ENCODE measurements at regions not wholly inside any gene's neighbourhood (a gene's known extent, or its start where the extent isn't known, plus 50 kb on each side); places are given as distances from the start of the nearest gene placed in this dataset.
A peak's percentile ranks its signal among the peaks of the same experiment; 100 is the strongest.
"Not testable (repeated sequence)": the region's sequence is repeated elsewhere in the genome, so short reads cannot be mapped to it uniquely, and the experiment has no call there.

DNA sequence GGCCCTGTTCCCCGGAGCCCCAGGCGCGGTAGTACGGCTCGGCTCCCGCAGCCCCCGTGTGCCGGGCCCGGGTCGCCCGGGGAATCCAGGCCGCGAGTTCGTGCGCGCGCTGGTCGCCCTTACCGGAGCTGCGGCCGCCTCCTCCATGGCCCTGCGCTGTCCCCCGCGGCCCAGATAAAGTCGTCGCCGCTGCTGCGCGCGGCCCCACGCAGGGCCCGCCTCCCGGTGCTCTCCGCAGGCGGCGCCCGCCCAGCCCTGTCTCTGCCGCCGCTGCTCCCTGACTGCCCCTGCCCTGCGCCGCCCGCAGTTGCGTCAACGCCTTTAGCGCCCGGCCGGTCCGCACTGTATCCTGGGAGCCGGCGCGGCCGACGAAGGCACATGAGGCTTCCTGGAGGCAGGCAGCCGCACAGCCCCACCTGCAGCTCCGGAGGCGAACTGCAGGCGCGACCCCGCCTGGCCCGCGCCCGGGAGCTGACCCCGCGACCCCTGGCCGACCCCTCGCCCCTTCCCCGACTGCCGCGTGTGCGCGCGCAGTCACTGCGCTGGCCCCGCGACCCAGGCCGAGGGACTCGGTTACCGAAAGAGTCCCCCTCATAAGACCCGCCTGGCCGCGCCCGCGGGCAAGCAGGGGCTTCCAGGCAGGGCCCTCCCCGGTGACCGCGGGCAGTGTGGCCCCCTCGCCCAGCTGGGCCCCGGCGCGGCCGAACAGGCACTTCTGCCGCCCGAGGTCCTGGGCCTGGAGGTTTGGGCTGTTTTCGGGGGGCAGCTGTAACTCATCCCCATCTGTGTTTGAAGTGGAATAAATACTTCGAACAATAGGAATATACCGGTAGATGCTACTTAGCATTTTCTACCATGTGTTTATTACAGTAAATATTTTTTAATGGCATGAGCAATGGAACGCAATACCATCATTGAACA lies 127.1 kb upstream of the ZNF746 start:
- Histone ChIP-seq H3K27me3 (ENCODE audit: control insufficient read depth, insufficient read depth, low read length) (no peaks in the 10 kb centered on the region), H3K9ac (ENCODE audit: low read length) (peak overlapping the region; percentile 78), H3K4me1 (ENCODE audit: control insufficient read depth, insufficient read depth, low read length) (peaks cover 12% of the 10 kb centered on the region), H3K27ac (ENCODE audit: low read depth, low read length) (peak overlapping the region; percentile 93), H3K36me3 (ENCODE audit: control insufficient read depth, insufficient read depth, low read length) (peaks cover 6% of the 10 kb centered on the region), H3K4me3 (ENCODE audit: low read length) (peak overlapping the region; percentile 96)

DNA sequence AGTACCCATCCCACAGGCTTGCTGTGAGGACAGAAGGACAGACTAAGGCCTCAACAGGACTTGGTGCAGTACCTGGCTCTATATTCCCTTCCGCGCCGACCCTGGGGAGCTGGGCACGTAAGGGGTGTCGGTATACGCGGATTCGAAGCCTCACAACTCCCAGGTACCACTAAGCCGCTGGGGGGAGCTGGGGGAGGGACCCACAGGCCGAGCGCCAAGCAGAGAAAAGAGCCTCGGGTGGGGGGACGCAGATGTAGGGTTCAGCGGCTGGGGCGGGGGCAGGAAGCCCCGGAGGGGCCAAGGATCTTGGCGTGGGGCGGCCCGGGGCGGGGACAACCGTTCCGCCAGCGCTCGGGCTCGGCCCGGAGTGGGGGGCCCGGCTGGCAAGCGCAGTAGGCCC lies 126.4 kb upstream of the ZNF746 start:
- Histone ChIP-seq H3K36me3 (ENCODE audit: control insufficient read depth, insufficient read depth, low read length) (peaks cover 8% of the 10 kb centered on the region), H3K27ac (ENCODE audit: low read depth, low read length) (peak overlapping the region; percentile 93), H3K9ac (ENCODE audit: low read length) (peak overlapping the region; percentile 78), H3K4me1 (ENCODE audit: control insufficient read depth, insufficient read depth, low read length) (peaks cover 12% of the 10 kb centered on the region), H3K4me3 (ENCODE audit: low read length) (peak overlapping the region; percentile 96), H3K27me3 (ENCODE audit: control insufficient read depth, insufficient read depth, low read length) (no peaks in the 10 kb centered on the region)

DNA sequence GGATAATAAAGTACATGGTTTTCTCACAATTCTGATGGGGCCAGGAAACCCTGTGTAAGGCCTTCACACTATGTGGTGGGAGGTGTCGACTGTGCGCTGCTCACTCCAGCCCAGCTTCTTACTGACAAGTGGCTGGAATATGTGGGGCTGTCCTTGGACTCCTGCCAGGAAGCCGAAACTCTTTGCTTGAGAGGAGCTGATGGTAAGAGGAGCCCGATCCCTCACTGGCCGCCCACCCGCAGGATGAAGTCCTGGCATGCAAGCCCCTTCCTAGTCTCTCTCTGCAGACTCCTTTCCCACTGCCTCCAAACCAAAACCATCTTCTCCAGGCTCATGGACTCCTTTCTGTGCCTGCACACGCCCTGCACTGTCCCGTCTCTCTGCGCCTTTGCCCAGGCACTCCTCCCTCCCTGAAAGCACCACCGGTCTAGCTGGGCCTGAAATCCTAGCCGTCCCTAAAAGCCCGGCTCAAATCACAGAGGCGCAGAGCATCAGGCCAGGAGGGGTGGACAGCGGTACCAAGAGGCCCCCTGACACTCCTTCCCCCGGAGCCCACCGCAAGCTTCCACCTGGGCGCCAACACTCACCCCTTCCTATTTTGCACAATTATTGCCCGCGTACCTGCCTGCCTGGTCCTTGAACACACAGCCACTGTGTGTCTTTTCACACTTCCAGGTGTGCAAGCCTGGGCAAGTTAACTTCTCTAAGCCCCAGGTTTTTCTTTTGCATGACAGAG lies 125.8 kb upstream of the ZNF746 start:
- H3K27ac ChIP-seq (ENCODE audit: low read depth, low read length): peak overlapping the region; percentile 93
- H3K27me3 ChIP-seq (ENCODE audit: control insufficient read depth, insufficient read depth, low read length); H3K36me3 ChIP-seq (ENCODE audit: control insufficient read depth, insufficient read depth, low read length): not testable (repeated sequence)
- peaks cover 12% of the 10 kb centered on the region for H3K4me1 ChIP-seq (ENCODE audit: control insufficient read depth, insufficient read depth, low read length)
- peak overlapping the region; percentile 78 for H3K9ac ChIP-seq (ENCODE audit: low read length)
- peak overlapping the region; percentile 96 for H3K4me3 ChIP-seq (ENCODE audit: low read length)

DNA sequence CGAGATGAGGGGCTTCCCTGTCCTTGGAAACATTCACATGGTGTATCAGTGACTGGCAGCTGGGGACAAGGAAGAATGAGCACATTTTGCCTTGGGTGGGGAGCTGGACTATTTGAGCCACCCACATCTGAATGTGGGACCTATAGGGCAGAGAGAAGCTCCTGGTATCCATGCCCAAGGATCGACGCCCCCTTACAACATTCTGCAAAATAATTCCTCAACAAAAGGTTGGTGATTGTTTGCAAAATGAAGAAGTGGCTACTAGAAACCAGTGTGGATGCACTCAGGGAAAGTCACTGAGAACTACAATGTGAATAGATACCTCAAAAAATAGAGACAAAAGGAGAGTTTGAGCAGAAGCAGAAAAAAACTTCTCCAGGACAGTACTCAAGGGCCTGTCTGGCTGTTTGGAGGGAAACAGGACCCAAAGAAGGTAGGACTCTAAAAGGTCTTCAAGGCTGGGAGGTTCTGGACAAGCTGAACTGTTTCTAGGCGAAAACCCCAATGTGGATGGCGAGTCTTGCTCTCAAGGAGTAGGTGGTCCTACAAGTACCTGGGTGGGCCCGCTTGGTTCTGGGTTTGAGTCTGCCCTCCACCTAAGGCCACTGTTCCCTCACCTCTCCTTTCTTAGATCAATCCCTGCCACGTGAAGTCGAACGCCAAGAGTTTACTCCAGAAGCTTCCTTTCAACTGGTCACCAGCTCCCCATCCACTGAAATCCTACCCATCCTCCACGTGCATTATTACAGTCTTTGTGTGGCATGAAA lies 125.0 kb upstream of the ZNF746 start:
- Histone ChIP-seq H3K4me1 (ENCODE audit: control insufficient read depth, insufficient read depth, low read length) (peaks cover 12% of the 10 kb centered on the region), H3K9ac (ENCODE audit: low read length) (no peak overlapping the region), H3K27me3 (ENCODE audit: control insufficient read depth, insufficient read depth, low read length) (no peaks in the 10 kb centered on the region), H3K4me3 (ENCODE audit: low read length) (peak overlapping the region; percentile 96), H3K27ac (ENCODE audit: low read depth, low read length) (no peak overlapping the region), H3K36me3 (ENCODE audit: control insufficient read depth, insufficient read depth, low read length) (peaks cover 12% of the 10 kb centered on the region)

DNA sequence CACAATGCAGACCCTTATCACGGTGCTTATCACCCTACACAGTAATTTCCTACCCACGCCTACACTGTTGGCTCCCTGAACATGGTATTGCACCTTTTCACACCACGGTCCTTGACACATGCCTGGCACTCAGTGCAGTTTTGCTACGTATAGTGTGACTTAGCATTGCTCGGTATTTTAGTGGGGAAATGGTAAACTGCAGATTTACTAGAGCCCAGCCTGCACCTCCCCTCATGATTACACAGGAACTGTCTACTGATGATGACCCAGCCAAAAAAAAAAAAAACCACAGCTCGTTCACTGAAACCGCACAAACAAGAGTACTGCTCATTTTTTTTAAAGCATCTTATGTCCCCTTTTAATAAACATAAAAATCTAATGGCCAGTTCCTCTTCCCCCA lies 124.2 kb upstream of the ZNF746 start:
- H3K36me3 ChIP-seq (ENCODE audit: control insufficient read depth, insufficient read depth, low read length): peaks cover 21% of the 10 kb centered on the region
- H3K27me3 ChIP-seq (ENCODE audit: control insufficient read depth, insufficient read depth, low read length): no peaks in the 10 kb centered on the region
- no peak overlapping the region for H3K4me3 ChIP-seq (ENCODE audit: low read length)
- H3K4me1 ChIP-seq (ENCODE audit: control insufficient read depth, insufficient read depth, low read length): peaks cover 12% of the 10 kb centered on the region
- no peak overlapping the region for H3K9ac ChIP-seq (ENCODE audit: low read length)
- no peak overlapping the region for H3K27ac ChIP-seq (ENCODE audit: low read depth, low read length)

DNA sequence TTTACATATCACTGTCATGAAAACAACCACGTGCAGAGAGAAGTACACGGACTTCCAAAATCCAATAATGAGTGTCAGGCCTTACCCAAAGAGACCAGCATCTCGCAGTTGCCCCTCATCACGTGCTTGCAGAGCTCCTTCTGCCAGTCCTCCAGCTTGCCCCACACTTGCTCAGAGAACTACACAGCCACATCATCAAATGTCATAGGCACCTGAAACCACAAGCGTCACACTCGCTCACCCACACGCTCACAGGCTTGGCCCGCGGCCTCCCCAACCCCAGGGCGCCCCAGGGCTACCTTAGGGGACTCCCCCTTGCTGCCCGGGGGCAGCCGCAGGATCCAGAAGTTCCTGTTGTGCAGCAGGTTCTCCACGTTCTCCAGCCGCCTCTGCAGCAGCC lies 123.4 kb upstream of the ZNF746 start:
- Histone ChIP-seq H3K27me3 (ENCODE audit: control insufficient read depth, insufficient read depth, low read length) (no peaks in the 10 kb centered on the region), H3K9ac (ENCODE audit: low read length) (no peak overlapping the region), H3K36me3 (ENCODE audit: control insufficient read depth, insufficient read depth, low read length) (peaks cover 26% of the 10 kb centered on the region), H3K4me3 (ENCODE audit: low read length) (no peak overlapping the region), H3K27ac (ENCODE audit: low read depth, low read length) (no peak overlapping the region), H3K4me1 (ENCODE audit: control insufficient read depth, insufficient read depth, low read length) (peaks cover 12% of the 10 kb centered on the region)

DNA sequence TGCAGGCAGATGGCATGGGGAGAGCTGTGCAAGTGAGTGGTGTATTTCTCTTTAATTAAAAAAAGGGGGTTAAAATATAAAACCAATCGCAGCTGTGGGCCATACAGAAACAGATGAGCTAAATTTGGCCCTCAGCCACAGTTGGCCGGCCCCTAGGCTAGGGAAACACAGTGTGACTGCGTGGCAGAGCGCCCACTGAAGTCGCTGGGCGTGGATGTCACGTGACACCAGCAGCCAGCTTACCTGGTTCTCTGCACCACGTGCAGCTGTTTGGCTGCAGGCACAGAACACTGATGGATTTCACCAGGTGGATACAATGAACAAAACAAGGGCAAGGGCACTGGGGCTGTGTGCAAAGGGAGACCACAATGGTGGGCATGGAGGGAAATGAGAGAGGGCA lies 119.3 kb upstream of the ZNF746 start:
- Histone ChIP-seq H3K27me3 (ENCODE audit: control insufficient read depth, insufficient read depth, low read length) (no peaks in the 10 kb centered on the region), H3K36me3 (ENCODE audit: control insufficient read depth, insufficient read depth, low read length) (peaks cover 50% of the 10 kb centered on the region), H3K27ac (ENCODE audit: low read depth, low read length) (no peak overlapping the region), H3K4me3 (ENCODE audit: low read length) (no peak overlapping the region), H3K4me1 (ENCODE audit: control insufficient read depth, insufficient read depth, low read length) (no peaks in the 10 kb centered on the region), H3K9ac (ENCODE audit: low read length) (no peak overlapping the region)

DNA sequence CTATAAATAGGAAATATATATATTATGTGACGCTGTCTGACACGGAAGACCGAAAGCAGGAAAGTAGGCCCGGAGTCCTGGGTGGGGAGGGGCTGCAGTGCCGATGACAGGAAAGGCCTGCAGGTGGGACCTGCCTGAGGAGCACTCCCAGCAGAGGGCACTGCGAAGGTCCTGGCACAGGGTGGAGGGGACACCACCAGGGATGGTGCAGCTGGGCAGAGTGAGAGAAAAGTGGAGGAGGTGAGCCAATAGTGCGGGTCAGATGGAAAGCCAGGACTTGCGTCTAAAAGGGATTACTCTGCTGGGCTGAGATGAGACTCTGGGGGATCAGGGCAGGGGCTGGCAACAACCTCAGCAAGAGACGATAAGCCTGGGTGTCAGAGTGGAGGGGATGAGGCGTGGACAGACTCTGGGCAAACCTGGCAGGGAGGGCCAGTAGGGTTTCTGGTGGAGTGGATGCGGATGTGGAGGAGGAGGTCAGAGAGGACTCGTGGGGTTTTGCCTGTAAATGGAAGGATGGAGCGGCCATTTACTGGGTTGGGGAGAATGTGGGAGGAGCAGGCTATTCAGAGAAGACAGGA lies 118.2 kb upstream of the ZNF746 start:
- Histone ChIP-seq H3K27ac (ENCODE audit: low read depth, low read length) (no peak overlapping the region), H3K4me1 (ENCODE audit: control insufficient read depth, insufficient read depth, low read length) (no peaks in the 10 kb centered on the region), H3K27me3 (ENCODE audit: control insufficient read depth, insufficient read depth, low read length) (no peaks in the 10 kb centered on the region), H3K36me3 (ENCODE audit: control insufficient read depth, insufficient read depth, low read length) (peaks cover 54% of the 10 kb centered on the region), H3K4me3 (ENCODE audit: low read length) (no peak overlapping the region), H3K9ac (ENCODE audit: low read length) (no peak overlapping the region)

- no peak overlapping the region for H3K27ac ChIP-seq (ENCODE audit: low read depth, low read length)
- peaks cover 30% of the 10 kb centered on the region for H3K36me3 ChIP-seq (ENCODE audit: control insufficient read depth, insufficient read depth, low read length)
- no peaks in the 10 kb centered on the region for H3K4me1 ChIP-seq (ENCODE audit: control insufficient read depth, insufficient read depth, low read length)
- H3K27me3 ChIP-seq (ENCODE audit: control insufficient read depth, insufficient read depth, low read length): no peaks in the 10 kb centered on the region
- H3K4me3 ChIP-seq (ENCODE audit: low read length): no peak overlapping the region
- H3K9ac ChIP-seq (ENCODE audit: low read length): no peak overlapping the region
These were observed 112.9 kb upstream of the ZNF746 start for GRCh38 chr7:149610441-149611011.

- Histone ChIP-seq H3K4me3 (ENCODE audit: low read length) (no peak overlapping the region), H3K4me1 (ENCODE audit: control insufficient read depth, insufficient read depth, low read length) (no peaks in the 10 kb centered on the region), H3K9ac (ENCODE audit: low read length) (no peak overlapping the region), H3K27me3 (ENCODE audit: control insufficient read depth, insufficient read depth, low read length) (no peaks in the 10 kb centered on the region), H3K27ac (ENCODE audit: low read depth, low read length) (no peak overlapping the region), H3K36me3 (ENCODE audit: control insufficient read depth, insufficient read depth, low read length) (peaks cover 21% of the 10 kb centered on the region)
These were observed 110.6 kb upstream of the ZNF746 start for GRCh38 chr7:149608168-149608567.

DNA sequence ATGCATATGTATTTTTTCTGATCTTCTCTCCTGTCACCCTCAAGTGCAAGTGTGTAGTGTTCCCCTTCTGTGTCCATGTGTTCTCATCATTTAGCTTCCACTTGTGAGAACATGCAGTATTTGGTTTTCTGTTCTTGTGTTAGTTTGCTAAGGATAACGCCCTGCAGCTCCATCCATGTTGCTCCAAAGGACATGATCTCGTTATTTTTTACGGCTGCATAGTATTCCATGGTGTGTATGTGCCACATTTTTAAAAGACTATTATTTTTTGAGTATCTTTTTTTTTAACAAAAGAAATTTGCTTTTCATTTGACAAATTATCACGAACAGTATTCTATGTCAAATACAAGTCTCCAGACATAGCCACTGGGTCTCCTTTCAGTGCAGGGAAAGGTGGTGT lies 110.1 kb upstream of the ZNF746 start:
- Histone ChIP-seq H3K27me3 (ENCODE audit: control insufficient read depth, insufficient read depth, low read length) (no peaks in the 10 kb centered on the region), H3K36me3 (ENCODE audit: control insufficient read depth, insufficient read depth, low read length) (peaks cover 17% of the 10 kb centered on the region), H3K9ac (ENCODE audit: low read length) (no peak overlapping the region), H3K4me3 (ENCODE audit: low read length) (no peak overlapping the region), H3K4me1 (ENCODE audit: control insufficient read depth, insufficient read depth, low read length) (no peaks in the 10 kb centered on the region), H3K27ac (ENCODE audit: low read depth, low read length) (no peak overlapping the region)

DNA sequence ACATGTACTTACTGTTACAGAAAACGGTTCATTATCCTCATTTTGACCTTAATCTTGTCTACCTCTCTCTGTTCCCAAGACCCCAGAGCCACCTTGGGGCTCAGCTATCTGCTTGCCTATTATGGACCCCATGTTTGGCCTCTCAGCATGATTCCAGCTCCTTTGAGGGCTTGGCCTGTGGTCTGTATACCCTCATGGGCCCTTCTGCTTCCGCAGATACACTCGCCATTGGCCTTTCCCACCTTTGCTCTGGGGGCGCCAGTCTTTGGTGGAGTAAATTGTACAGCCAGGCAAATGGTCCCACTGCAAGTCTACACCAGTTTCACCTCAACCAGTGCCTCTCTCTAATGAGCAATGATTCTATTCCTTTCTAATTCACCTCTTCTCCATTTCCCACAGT lies 109.2 kb upstream of the ZNF746 start:
- H3K9ac ChIP-seq (ENCODE audit: low read length): no peak overlapping the region
- no peaks in the 10 kb centered on the region for H3K27me3 ChIP-seq (ENCODE audit: control insufficient read depth, insufficient read depth, low read length)
- H3K4me3 ChIP-seq (ENCODE audit: low read length): no peak overlapping the region
- H3K4me1 ChIP-seq (ENCODE audit: control insufficient read depth, insufficient read depth, low read length): no peaks in the 10 kb centered on the region
- H3K27ac ChIP-seq (ENCODE audit: low read depth, low read length): no peak overlapping the region
- peaks cover 16% of the 10 kb centered on the region for H3K36me3 ChIP-seq (ENCODE audit: control insufficient read depth, insufficient read depth, low read length)

All from rectal smooth muscle tissue (tissue), 1 donor.